ENCODE measurements at regions not wholly inside any gene's neighbourhood (a gene's known extent, or its start where the extent isn't known, plus 50 kb on each side); places are given as distances from the start of the nearest gene placed in this dataset.

DNA sequence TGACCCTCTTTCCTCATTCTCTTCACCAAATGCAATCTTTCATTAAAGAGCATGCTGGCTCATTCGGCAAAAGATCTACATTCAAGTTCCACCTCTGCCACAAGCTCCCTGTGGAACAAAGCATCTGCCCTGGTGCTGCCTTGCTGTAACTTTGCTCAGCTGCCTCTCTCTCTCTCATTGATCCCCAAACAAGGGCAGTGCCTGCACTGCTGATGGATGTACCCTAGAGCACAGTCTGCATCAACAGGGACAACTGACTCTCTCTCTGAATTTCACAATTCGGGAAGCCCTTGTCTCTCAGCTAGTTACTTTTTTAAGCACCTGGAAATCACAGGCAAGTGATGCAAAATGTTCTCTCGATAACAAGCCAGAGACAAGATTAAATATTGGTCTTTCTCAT is 174.0 kb upstream of the DIO2 start:
- 88 to 89% methylated on average over 3 of the region's 3 CpGs for WGBS, 2 donors
- H3K9me3 ChIP-seq, result no peaks in the 10 kb centered on the region
- H3K36me3 ChIP-seq, result no peaks in the 10 kb centered on the region
- H3K4me1 ChIP-seq, result no peaks in the 10 kb centered on the region
- H3K4me3 ChIP-seq, result no peak overlapping the region
- no peak overlapping the region for H3K27ac ChIP-seq
- no peak for DNase-seq
- TF ChIP-seq POLR2A (IDR thresholded peaks at IDR 0.05), result no peak
- no peak for TF ChIP-seq POLR2AphosphoS5 (IDR thresholded peaks at IDR 0.05)
- TF ChIP-seq CTCF (IDR thresholded peaks at IDR 0.05), result no peak
- no peak for TF ChIP-seq EP300 (IDR thresholded peaks at IDR 0.05)
- H3K27me3 ChIP-seq, result no peaks in the 10 kb centered on the region
- intact Hi-C loops (cut with DNase I), result no loop called here

DNA sequence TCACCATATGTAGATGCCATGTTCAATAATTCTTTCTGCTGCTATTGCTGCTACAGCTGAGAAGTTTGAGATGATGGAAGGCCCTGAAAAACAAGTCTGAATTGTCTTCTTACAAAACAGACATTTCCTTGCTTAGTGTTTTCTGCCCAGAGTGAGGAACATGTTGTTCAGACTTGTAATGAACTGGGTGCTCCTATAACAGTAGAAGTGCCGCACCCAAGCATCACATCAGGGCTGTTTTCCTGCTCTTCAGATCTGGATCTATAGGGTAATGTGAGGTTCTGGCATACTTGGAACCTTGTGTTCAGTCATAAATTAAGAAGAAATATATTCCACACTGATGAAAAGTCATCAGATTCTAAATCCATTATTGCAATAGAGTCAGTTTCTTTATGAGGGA is 171.9 kb upstream of the DIO2 start:
- WGBS, 2 donors, result 95 to 96% methylated on average over 1 of the region's 1 CpG
- Histone ChIP-seq H3K4me1 (no peaks in the 10 kb centered on the region), H3K4me3 (no peak overlapping the region), H3K27ac (no peak overlapping the region), H3K9me3 (no peaks in the 10 kb centered on the region), H3K27me3 (no peaks in the 10 kb centered on the region), H3K36me3 (no peaks in the 10 kb centered on the region)
- no peak for DNase-seq
- intact Hi-C loops (cut with DNase I), result no loop called here
- TF ChIP-seq CTCF (IDR thresholded peaks at IDR 0.05) (no peak), EP300 (IDR thresholded peaks at IDR 0.05) (no peak)

DNA sequence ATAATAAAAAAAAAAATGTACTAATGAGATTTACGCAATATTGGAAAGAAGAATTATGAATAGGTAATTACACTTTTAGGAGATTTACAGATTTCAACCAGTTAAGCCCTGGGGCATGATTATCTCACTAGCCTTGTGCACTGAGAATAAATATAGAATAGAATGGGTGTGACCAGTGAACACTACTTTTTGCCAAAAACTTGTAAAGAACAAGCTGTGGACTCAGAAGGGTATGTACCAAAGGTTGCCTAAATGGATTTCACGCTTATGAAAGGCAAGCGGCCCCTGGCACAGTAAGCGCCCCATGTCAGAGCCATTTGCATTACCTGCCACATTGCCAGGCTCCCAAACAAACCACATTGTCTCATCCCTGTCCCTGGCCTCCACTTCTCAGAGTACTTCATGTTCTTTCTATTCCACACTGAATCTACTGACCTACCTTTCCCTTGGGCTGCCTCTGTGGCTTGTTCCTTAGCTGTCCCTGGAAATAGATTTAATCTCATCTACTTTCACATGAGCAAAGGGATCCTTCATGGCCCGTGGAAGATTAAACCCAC is 170.6 kb upstream of the DIO2 start:
- Histone ChIP-seq H3K27ac (no peak overlapping the region), H3K4me3 (no peak overlapping the region), H3K27me3 (no peaks in the 10 kb centered on the region), H3K4me1 (no peaks in the 10 kb centered on the region), H3K36me3 (no peaks in the 10 kb centered on the region), H3K9me3 (no peaks in the 10 kb centered on the region)
- intact Hi-C loops (cut with DNase I), result no loop called here
- WGBS, 2 donors, result 86 to 89% methylated on average over 5 of the region's 5 CpGs
- TF ChIP-seq POLR2A (IDR thresholded peaks at IDR 0.05) (no peak), CTCF (IDR thresholded peaks at IDR 0.05) (no peak), EP300 (IDR thresholded peaks at IDR 0.05) (no peak), POLR2AphosphoS5 (IDR thresholded peaks at IDR 0.05) (no peak)
- DNase-seq, result no peak

DNA sequence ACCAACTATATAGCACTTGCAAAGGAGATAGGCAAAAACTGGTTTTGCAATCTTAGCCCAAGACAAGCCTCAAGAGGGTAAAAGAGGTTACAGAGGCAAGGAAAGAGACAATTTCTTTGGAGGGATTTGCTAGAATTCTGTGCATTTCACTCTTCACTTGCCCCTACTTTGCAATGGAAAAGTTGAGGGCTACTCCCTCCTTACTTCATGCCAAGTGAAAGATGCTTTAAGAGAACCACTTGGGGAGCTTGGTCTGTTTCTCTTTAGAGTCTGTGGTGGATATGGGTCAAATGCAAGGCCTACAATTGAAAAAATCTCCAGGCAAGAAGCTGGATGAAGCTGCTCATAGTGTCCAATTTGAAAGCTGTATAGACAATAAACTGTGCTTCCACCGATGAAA is 167.7 kb upstream of the DIO2 start:
- Histone ChIP-seq H3K4me1 (no peaks in the 10 kb centered on the region), H3K27me3 (no peaks in the 10 kb centered on the region), H3K27ac (no peak overlapping the region), H3K36me3 (no peaks in the 10 kb centered on the region), H3K4me3 (no peak overlapping the region), H3K9me3 (no peaks in the 10 kb centered on the region)
- 49 to 90% methylated on average over 1 of the region's 1 CpG for WGBS, 2 donors
- TF ChIP-seq EP300 (IDR thresholded peaks at IDR 0.05) (no peak), POLR2AphosphoS5 (IDR thresholded peaks at IDR 0.05) (no peak), POLR2A (IDR thresholded peaks at IDR 0.05) (no peak), CTCF (IDR thresholded peaks at IDR 0.05) (no peak)
- no peak for DNase-seq
- intact Hi-C loops (cut with DNase I), result no loop called here

GRCh38 chr14:80378084-80378690 is 166.9 kb upstream of the DIO2 start:
- no peaks in the 10 kb centered on the region for H3K4me1 ChIP-seq
- intact Hi-C loops (cut with DNase I), result no loop called here
- H3K27ac ChIP-seq, result no peak overlapping the region
- TF ChIP-seq POLR2AphosphoS5 (IDR thresholded peaks at IDR 0.05), result no peak
- TF ChIP-seq POLR2A (IDR thresholded peaks at IDR 0.05), result no peak
- TF ChIP-seq CTCF (IDR thresholded peaks at IDR 0.05), result no peak
- TF ChIP-seq EP300 (IDR thresholded peaks at IDR 0.05), result no peak
- no peak for DNase-seq
- H3K27me3 ChIP-seq, result no peaks in the 10 kb centered on the region
- 86 to 89% methylated on average over 9 of the region's 9 CpGs for WGBS, 2 donors
- no peaks in the 10 kb centered on the region for H3K9me3 ChIP-seq
- no peaks in the 10 kb centered on the region for H3K36me3 ChIP-seq
- no peak overlapping the region for H3K4me3 ChIP-seq
